Muscle layer of colon (tissue), 2 donors: ENCODE measurements at regions not wholly inside any gene's neighbourhood (a gene's known extent, or its start where the extent isn't known, plus 50 kb on each side); places are given as distances from the start of the nearest gene placed in this dataset.

ENCODE experiments used
- H3K27ac ChIP-seq: one replicate; pipeline ENCODE4 v1.7.0; 2013; ENCODE audit warnings: low read depth, mild to moderate bottlenecking, low read length, moderate library complexity
- H3K27me3 ChIP-seq, 2 donors: one replicate each; pipeline ENCODE4 v1.7.0; 2013; ENCODE audit warnings: low read length in 2 of 2, mild to moderate bottlenecking in 2 of 2; ENCODE audit not compliant: insufficient read depth in 2 of 2, control insufficient read depth in 1 of 2
- H3K36me3 ChIP-seq: one replicate; pipeline ENCODE4 v1.7.0; 2013; ENCODE audit warnings: mild to moderate bottlenecking, low read length; ENCODE audit not compliant: insufficient read depth
- H3K4me1 ChIP-seq: one replicate; pipeline ENCODE4 v1.7.0; 2013; ENCODE audit warnings: mild to moderate bottlenecking, low read length; ENCODE audit not compliant: insufficient read depth
- H3K4me3 ChIP-seq, 2 donors: one replicate each; pipeline ENCODE4 v1.7.0; 2013; ENCODE audit warnings: low read length in 2 of 2, low read depth in 1 of 2, mild to moderate bottlenecking in 1 of 2, moderate library complexity in 1 of 2
- H3K9ac ChIP-seq: one replicate; pipeline ENCODE4 v1.7.0; 2013; ENCODE audit warnings: low read length
- H3K9me3 ChIP-seq: one replicate; pipeline ENCODE4 v1.7.0; 2013; ENCODE audit warnings: mild to moderate bottlenecking, low read length
- donor health status: abdominal sarcoma.
- donor health status: Adenocarcinoma of cecum.

GRCh38 chr10:133026726-133027395 lies 60.9 kb upstream of the ADGRA1 start:
- Histone ChIP-seq H3K27ac (no peak overlapping the region), H3K4me1 (no peaks in the 10 kb centered on the region), H3K9me3 (no peaks in the 10 kb centered on the region), H3K9ac (no peak overlapping the region), H3K36me3 (no peaks in the 10 kb centered on the region), H3K27me3 (peaks cover 0 to 23% of the 10 kb centered on the region in 2 donors), H3K4me3 (no peak overlapping the region)

DNA sequence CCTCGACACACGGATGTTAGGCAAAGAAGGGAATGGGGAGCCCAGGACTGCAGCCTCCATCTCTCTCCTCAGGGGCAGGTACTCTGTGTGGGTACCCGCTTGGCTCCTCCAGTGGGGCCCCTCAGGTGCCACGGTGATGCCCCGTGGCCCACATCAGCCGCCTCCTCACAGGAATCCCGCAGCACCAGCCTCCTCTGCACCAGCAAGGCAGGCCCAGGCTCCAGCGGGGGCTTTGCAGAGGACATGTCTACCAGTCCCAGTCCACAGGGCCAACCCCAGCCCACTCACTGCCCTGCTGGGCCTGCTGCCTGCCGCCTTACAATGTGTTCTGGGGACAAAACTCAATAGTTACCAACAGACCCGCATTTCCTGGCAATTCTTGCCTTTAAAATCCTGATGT lies 61.6 kb upstream of the ADGRA1 start:
- Histone ChIP-seq H3K36me3 (no peaks in the 10 kb centered on the region), H3K4me3 (no peak overlapping the region), H3K9me3 (no peaks in the 10 kb centered on the region), H3K9ac (no peak overlapping the region), H3K27me3 (peaks cover 0 to 24% of the 10 kb centered on the region in 2 donors), H3K27ac (no peak overlapping the region), H3K4me1 (no peaks in the 10 kb centered on the region)

GRCh38 chr10:133025558-133026090 lies 62.1 kb upstream of the ADGRA1 start:
- H3K4me1 ChIP-seq: no peaks in the 10 kb centered on the region
- H3K9me3 ChIP-seq: no peaks in the 10 kb centered on the region
- no peak overlapping the region for H3K9ac ChIP-seq
- no peak overlapping the region for H3K27ac ChIP-seq
- no peaks in the 10 kb centered on the region for H3K36me3 ChIP-seq
- H3K4me3 ChIP-seq: no peak overlapping the region
- H3K27me3 ChIP-seq: peaks cover 0 to 30% of the 10 kb centered on the region in 2 donors

GRCh38 chr10:133024704-133025557 lies 62.8 kb upstream of the ADGRA1 start:
- Histone ChIP-seq H3K4me3 (no peak overlapping the region), H3K27me3 (peaks cover 0 to 30% of the 10 kb centered on the region in 2 donors), H3K27ac (no peak overlapping the region), H3K36me3 (no peaks in the 10 kb centered on the region), H3K9me3 (no peaks in the 10 kb centered on the region), H3K4me1 (no peaks in the 10 kb centered on the region), H3K9ac (no peak overlapping the region)

DNA sequence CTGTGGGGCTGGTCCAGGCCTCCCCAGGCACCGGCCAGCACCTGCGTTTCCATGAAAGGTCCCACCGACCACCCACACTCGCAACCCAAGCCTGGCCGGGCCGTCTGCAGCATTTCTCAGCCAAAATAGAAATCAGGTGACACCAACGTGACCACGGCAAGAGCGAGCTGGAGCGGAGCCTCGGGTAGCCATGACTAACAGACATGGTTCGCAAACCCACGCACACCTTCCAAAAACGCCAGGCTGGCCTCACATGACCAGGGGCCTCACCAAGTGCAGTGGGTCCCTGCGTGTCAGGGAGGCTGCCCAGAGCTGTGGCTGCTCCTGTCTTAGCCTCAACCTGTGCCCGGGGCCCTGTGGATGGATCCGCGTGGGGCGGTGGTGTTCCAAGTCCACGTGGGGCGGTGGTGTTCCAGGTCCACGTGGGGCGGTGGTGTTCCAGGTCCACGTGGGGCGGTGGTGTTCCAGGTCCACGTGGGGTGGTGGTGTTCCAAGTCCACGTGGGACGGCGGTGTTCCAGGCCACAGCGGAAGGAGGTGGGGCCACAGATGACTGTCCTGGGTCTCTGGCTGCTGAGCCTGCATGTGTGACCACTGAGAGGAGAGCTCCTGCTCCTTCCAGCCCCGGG lies 64.4 kb upstream of the ADGRA1 start:
- H3K9me3 ChIP-seq: no peaks in the 10 kb centered on the region
- H3K27me3 ChIP-seq: peaks cover 0 to 25% of the 10 kb centered on the region in 2 donors
- no peaks in the 10 kb centered on the region for H3K4me1 ChIP-seq
- H3K4me3 ChIP-seq: no peak overlapping the region
- no peaks in the 10 kb centered on the region for H3K36me3 ChIP-seq
- H3K27ac ChIP-seq: no peak overlapping the region
- H3K9ac ChIP-seq: no peak overlapping the region

- no peaks in the 10 kb centered on the region for H3K4me1 ChIP-seq
- H3K27ac ChIP-seq: no peak overlapping the region
- H3K4me3 ChIP-seq: no peak overlapping the region
- H3K9ac ChIP-seq: no peak overlapping the region
- no peaks in the 10 kb centered on the region for H3K9me3 ChIP-seq
- H3K27me3 ChIP-seq: peaks cover 0 to 25% of the 10 kb centered on the region in 2 donors
- no peaks in the 10 kb centered on the region for H3K36me3 ChIP-seq
Observed at GRCh38 chr10:133022776-133023100, 65.0 kb upstream of the ADGRA1 start.

DNA sequence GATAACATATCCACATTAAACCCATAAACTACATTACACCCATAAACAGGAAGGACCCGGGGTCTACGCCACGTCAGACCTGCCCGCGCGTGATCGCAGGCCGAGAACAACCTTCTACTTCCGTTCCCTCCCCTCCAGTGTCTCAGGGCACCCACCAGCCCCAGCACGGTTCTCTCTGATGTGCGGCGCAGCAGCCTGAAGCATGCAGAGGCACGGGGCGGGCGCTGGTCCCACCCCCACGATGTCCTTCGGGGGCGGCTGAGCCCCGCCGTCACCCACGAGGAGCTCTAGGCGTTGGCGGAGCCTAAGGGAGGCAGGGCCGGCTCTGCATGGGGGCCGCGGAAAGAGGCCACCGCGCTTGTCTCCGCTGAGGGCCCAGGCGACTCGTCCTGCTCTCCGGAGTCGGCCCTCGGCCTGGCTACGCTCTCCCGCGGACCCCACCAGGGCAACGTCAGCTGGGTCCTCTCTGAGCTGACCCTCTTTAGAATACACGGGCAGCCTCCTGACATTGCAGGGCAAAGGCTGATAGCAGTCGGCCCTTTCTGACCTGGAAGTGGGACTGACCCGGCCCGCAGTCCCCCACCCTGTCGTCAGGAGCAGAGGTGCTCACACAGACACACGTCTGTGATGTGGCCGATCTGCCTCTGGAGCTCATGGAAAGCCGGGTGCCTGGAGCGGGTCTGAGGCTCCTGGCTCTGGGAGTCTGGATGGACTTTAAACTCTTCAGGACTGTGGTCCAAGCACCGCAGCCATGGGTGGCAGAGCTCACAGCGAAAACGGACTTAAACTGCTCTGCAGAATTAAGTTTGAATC lies 65.6 kb upstream of the ADGRA1 start:
- Histone ChIP-seq H3K4me1 (no peaks in the 10 kb centered on the region), H3K27ac (no peak overlapping the region), H3K9me3 (no peaks in the 10 kb centered on the region), H3K36me3 (no peaks in the 10 kb centered on the region), H3K27me3 (peaks cover 0 to 25% of the 10 kb centered on the region in 2 donors), H3K4me3 (no peak overlapping the region), H3K9ac (no peak overlapping the region)

- peaks cover 0 to 25% of the 10 kb centered on the region in 2 donors for H3K27me3 ChIP-seq
- H3K9me3 ChIP-seq: no peaks in the 10 kb centered on the region
- no peak overlapping the region for H3K27ac ChIP-seq
- no peaks in the 10 kb centered on the region for H3K36me3 ChIP-seq
- H3K9ac ChIP-seq: no peak overlapping the region
- H3K4me3 ChIP-seq: no peak overlapping the region
- no peaks in the 10 kb centered on the region for H3K4me1 ChIP-seq
Observed at GRCh38 chr10:133021116-133021962, 66.4 kb upstream of the ADGRA1 start.

DNA sequence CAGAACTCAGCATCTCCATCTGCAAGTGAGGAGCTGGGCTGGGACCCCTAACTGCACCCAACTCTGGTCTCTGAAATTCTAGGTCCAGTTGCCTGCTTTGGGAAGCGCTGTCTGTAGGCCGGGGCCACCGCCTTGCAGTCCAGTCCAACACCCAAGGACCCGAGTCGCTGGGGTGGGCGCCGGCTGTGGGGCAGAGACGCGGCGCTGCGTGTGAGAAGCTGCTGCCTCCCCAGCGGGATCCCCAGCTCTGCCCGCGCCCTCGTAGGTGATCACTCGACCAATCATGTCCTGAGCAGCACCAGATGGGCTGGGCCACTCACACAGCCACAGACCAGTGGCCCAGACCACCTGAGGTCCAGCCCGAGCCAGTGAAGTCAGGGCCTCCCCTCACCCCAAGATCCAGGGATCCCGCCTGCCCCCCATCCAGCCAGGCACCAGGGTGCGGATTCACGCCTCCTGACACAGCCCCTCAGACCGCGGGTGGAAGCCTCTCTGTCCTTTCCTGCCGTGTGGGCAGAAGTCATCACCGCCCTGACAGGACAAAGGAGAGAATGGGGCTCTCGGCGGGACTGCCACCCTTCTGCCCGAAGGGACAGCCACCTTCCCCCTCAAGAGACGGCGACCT lies 67.4 kb upstream of the ADGRA1 start:
- Histone ChIP-seq H3K27ac (no peak overlapping the region), H3K9me3 (no peaks in the 10 kb centered on the region), H3K4me3 (no peak overlapping the region), H3K9ac (no peak overlapping the region), H3K27me3 (peaks cover 0 to 15% of the 10 kb centered on the region in 2 donors), H3K36me3 (no peaks in the 10 kb centered on the region), H3K4me1 (no peaks in the 10 kb centered on the region)

DNA sequence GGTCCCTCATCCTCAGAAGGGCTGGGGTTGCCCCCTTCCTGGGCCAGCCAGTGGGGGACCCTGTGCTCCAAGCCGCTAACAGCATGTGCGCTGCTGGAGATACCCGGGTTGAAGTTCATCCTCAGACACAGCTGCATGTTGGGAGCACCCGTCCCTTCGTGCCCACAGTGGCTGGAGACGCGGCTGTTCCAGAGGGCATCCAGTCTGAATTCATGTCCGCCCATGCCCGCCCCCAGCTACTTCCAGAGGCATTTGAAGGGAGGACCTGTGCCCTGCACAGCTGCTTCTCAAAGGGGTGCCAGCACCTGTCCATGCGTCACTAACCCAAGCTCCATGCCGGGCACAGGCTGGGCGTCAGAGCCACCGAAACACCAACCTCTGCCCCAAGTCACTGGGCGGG lies 68.1 kb upstream of the ADGRA1 start:
- Histone ChIP-seq H3K9ac (no peak overlapping the region), H3K4me1 (no peaks in the 10 kb centered on the region), H3K4me3 (no peak overlapping the region), H3K27ac (no peak overlapping the region), H3K36me3 (no peaks in the 10 kb centered on the region), H3K27me3 (peaks cover 0 to 14% of the 10 kb centered on the region in 2 donors), H3K9me3 (no peaks in the 10 kb centered on the region)
